Stomach (tissue), 4 donors: ENCODE measurements at regions not wholly inside any gene's neighbourhood (a gene's known extent, or its start where the extent isn't known, plus 50 kb on each side); places are given as distances from the start of the nearest gene placed in this dataset.

Experiments used
- CTCF ChIP-seq, 7 experiments: fragments of 450-650 bp in 4 of 7; fragments of 200-600 bp in 3 of 7; sonication (generic) in 3 of 7; IDR thresholded peaks; one replicate each; pipeline ENCODE4 v1.5.1; 2016 to 2019; ENCODE audit warnings: antibody characterized with exemption in 7 of 7, control low read depth in 2 of 7, mild to moderate bottlenecking in 1 of 7
- POLR2A ChIP-seq, 4 donors: fragments of 450-650 bp; IDR thresholded peaks; one replicate each; pipeline ENCODE4 v1.6.1; 2016; ENCODE audit warnings: antibody characterized with exemption in 4 of 4, control low read depth in 2 of 4, mild to moderate bottlenecking in 1 of 4, moderate library complexity in 1 of 4
- POLR2AphosphoS5 ChIP-seq, 3 donors: sonication (generic); formaldehyde crosslinking; IDR thresholded peaks; one replicate each; pipeline ENCODE4 v1.6.1; 2016; ENCODE audit warnings: antibody characterized with exemption in 3 of 3

- TF ChIP-seq POLR2A (IDR thresholded peaks at IDR 0.05) (no peak), POLR2AphosphoS5 (IDR thresholded peaks at IDR 0.05) (no peak), CTCF (IDR thresholded peaks at IDR 0.05) (no peak)
Observed at GRCh38 chr20:56760610-56761009, 131.5 kb downstream of the TFAP2C start.
